ENCODE measurements at regions not wholly inside any gene's neighbourhood (a gene's known extent, or its start where the extent isn't known, plus 50 kb on each side); places are given as distances from the start of the nearest gene placed in this dataset.

- Histone ChIP-seq H3K4me3 (no peak overlapping the region), H3K27ac (replicated peaks in 1 of 4) (no peak overlapping the region)
- no peak for TF ChIP-seq POLR2A (IDR thresholded peaks at IDR 0.05; ENCODE audit: low read depth)
- no peak for TF ChIP-seq POLR2AphosphoS5 (IDR thresholded peaks at IDR 0.05)
- no peak for TF ChIP-seq CTCF (IDR thresholded peaks at IDR 0.05)
- TF ChIP-seq EP300 (IDR thresholded peaks at IDR 0.05), result no peak
Observed at GRCh38 chr9:18015116-18015515, 436.2 kb downstream of the SH3GL2 start.

DNA sequence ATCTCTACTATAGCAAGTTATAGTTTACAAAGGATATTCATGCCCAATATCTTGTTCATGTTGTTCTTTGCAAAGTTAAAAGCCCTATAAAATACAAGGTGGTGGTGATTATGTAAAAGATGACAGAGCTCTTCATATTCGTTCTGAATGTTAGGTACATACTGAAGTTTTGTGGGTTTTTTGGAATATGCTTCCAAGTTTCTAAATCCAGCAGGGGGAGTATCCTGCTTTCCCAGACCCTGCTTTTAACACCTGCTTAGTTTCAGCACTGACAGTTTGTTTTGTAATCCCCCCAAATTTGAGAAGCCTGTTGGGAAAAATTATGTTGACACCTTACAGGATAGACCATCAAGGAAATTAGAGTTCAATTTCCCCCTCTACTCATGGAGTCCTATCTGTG lies 438.3 kb downstream of the SH3GL2 start:
- peaks cover 0 to 52% (median 31%) of the 10 kb centered on the region in 4 donors for H3K4me1 ChIP-seq
- intact Hi-C loops (cut with DNase I), result no loop called here
- H3K4me3 ChIP-seq, result no peak overlapping the region
- TF ChIP-seq POLR2A (IDR thresholded peaks at IDR 0.05; ENCODE audit: low read depth) (no peak), CTCF (IDR thresholded peaks at IDR 0.05) (no peak), EP300 (IDR thresholded peaks at IDR 0.05) (no peak), POLR2AphosphoS5 (IDR thresholded peaks at IDR 0.05) (no peak)
- no peak overlapping the region for H3K27ac ChIP-seq (replicated peaks in 1 of 4)
- no peak for DNase-seq (ENCODE audit: extremely low spot score)
- H3K36me3 ChIP-seq, result no peaks in the 10 kb centered on the region
- peaks cover 0 to 5% (median 0%) of the 10 kb centered on the region in 4 donors for H3K9me3 ChIP-seq
- WGBS, result 47% methylated on average over 1 of the region's 1 CpG
- no peaks in the 10 kb centered on the region for H3K27me3 ChIP-seq

More at GRCh38 chr9:18015116-18015515, 436.2 kb downstream of the SH3GL2 start:
- peaks cover 0 to 33% (median 19%) of the 10 kb centered on the region in 4 donors for H3K4me1 ChIP-seq
- H3K27me3 ChIP-seq, result no peaks in the 10 kb centered on the region
- no peak for DNase-seq (ENCODE audit: extremely low spot score)
- 89% methylated on average over 1 of the region's 1 CpG for WGBS
- peaks cover 0 to 5% (median 0%) of the 10 kb centered on the region in 4 donors for H3K9me3 ChIP-seq
- H3K36me3 ChIP-seq, result no peaks in the 10 kb centered on the region
- intact Hi-C loops (cut with DNase I), result no loop called here

GRCh38 chr9:18018221-18018620 lies 439.4 kb downstream of the SH3GL2 start:
- Histone ChIP-seq H3K9me3 (peaks cover 0 to 5% (median 0%) of the 10 kb centered on the region in 4 donors), H3K36me3 (no peaks in the 10 kb centered on the region), H3K4me1 (peaks cover 0 to 53% (median 31%) of the 10 kb centered on the region in 4 donors), H3K27ac (replicated peaks in 1 of 4) (no peak overlapping the region), H3K4me3 (no peak overlapping the region), H3K27me3 (no peaks in the 10 kb centered on the region)
- intact Hi-C loops (cut with DNase I), result no loop called here
- WGBS, result 90% methylated on average over 2 of the region's 2 CpGs
- DNase-seq (ENCODE audit: extremely low spot score), result no peak
- TF ChIP-seq POLR2A (IDR thresholded peaks at IDR 0.05; ENCODE audit: low read depth) (no peak), EP300 (IDR thresholded peaks at IDR 0.05) (no peak), POLR2AphosphoS5 (IDR thresholded peaks at IDR 0.05) (no peak), CTCF (IDR thresholded peaks at IDR 0.05) (no peak)

GRCh38 chr9:18018661-18019060 lies 439.8 kb downstream of the SH3GL2 start:
- Histone ChIP-seq H3K27ac (replicated peaks in 1 of 4) (no peak overlapping the region), H3K36me3 (no peaks in the 10 kb centered on the region), H3K27me3 (no peaks in the 10 kb centered on the region), H3K4me3 (no peak overlapping the region), H3K4me1 (peaks cover 0 to 50% (median 34%) of the 10 kb centered on the region in 4 donors), H3K9me3 (peaks cover 0 to 5% (median 0%) of the 10 kb centered on the region in 4 donors)
- 90% methylated on average over 2 of the region's 2 CpGs for WGBS
- DNase-seq (ENCODE audit: extremely low spot score), result no peak
- TF ChIP-seq EP300 (IDR thresholded peaks at IDR 0.05) (no peak), CTCF (IDR thresholded peaks at IDR 0.05) (no peak), POLR2AphosphoS5 (IDR thresholded peaks at IDR 0.05) (no peak), POLR2A (IDR thresholded peaks at IDR 0.05; ENCODE audit: low read depth) (no peak)
- intact Hi-C loops (cut with DNase I), result no loop called here
